ENCODE measurements at regions not wholly inside any gene's neighbourhood (a gene's known extent, or its start where the extent isn't known, plus 50 kb on each side); places are given as distances from the start of the nearest gene placed in this dataset.

DNA sequence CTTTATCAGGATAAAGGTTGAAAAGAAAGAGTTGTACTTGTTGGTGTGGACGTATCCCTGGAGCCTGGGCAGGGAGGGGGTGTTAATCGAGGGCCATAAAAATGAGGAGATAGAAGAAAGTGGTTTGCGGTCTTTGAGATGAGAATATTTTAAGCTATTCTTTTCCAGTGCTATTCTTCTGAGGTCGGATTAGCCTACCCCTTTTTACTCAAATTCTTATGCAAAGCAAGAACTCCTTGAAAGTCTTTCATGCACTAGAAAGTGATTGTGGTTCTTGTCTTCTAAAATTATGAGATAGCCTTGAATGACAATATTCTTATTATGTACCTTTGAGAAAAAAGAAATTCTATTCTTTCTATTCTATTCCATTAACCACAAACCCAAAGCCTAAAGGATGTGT lies 201.3 kb upstream of the SEMA3C start:
- Histone ChIP-seq H3K36me3 (no peaks in the 10 kb centered on the region), H3K4me3 (ENCODE audit: low read depth in 1 of 2, low read length in 1 of 2) (no peak overlapping the region), H3K9me3 (no peaks in the 10 kb centered on the region), H3K4me1 (ENCODE audit: control insufficient read depth in 1 of 2, insufficient read depth in 1 of 2, low read depth in 1 of 2, low read length in 1 of 2) (no peaks in the 10 kb centered on the region), H3K27me3 (no peaks in the 10 kb centered on the region), H3K27ac (no peak overlapping the region)
- no peak for TF ChIP-seq CTCF (IDR thresholded peaks at IDR 0.05)

GRCh38 chr7:81114633-81115032 lies 195.8 kb upstream of the SEMA3C start:
- Histone ChIP-seq H3K27ac (peak overlapping the region; percentile 2), H3K4me3 (ENCODE audit: low read depth in 1 of 2, low read length in 1 of 2) (no peak overlapping the region), H3K4me1 (ENCODE audit: control insufficient read depth in 1 of 2, insufficient read depth in 1 of 2, low read depth in 1 of 2, low read length in 1 of 2) (no peaks in the 10 kb centered on the region), H3K27me3 (no peaks in the 10 kb centered on the region), H3K9me3 (no peaks in the 10 kb centered on the region), H3K36me3 (no peaks in the 10 kb centered on the region)
- no peak for TF ChIP-seq CTCF (IDR thresholded peaks at IDR 0.05)

- Histone ChIP-seq H3K36me3 (no peaks in the 10 kb centered on the region), H3K9me3 (no peaks in the 10 kb centered on the region), H3K27me3 (no peaks in the 10 kb centered on the region), H3K4me3 (ENCODE audit: low read depth in 1 of 2, low read length in 1 of 2) (no peak overlapping the region), H3K27ac (no peak overlapping the region), H3K4me1 (ENCODE audit: control insufficient read depth in 1 of 2, insufficient read depth in 1 of 2, low read depth in 1 of 2, low read length in 1 of 2) (no peaks in the 10 kb centered on the region)
- TF ChIP-seq CTCF (IDR thresholded peaks at IDR 0.05) = no peak
Measured at GRCh38 chr7:81112731-81113130, 193.9 kb upstream of the SEMA3C start.

GRCh38 chr7:81111781-81112540 lies 193.1 kb upstream of the SEMA3C start:
- Histone ChIP-seq H3K27ac (no peak overlapping the region), H3K9me3 (no peaks in the 10 kb centered on the region), H3K27me3 (no peaks in the 10 kb centered on the region), H3K36me3 (no peaks in the 10 kb centered on the region), H3K4me1 (ENCODE audit: control insufficient read depth in 1 of 2, insufficient read depth in 1 of 2, low read depth in 1 of 2, low read length in 1 of 2) (no peaks in the 10 kb centered on the region), H3K4me3 (ENCODE audit: low read depth in 1 of 2, low read length in 1 of 2) (no peak overlapping the region)
- TF ChIP-seq CTCF (IDR thresholded peaks at IDR 0.05) = no peak

GRCh38 chr7:81111358-81111757 lies 192.5 kb upstream of the SEMA3C start:
- H3K27ac ChIP-seq = no peak overlapping the region
- no peak overlapping the region for H3K4me3 ChIP-seq (ENCODE audit: low read depth in 1 of 2, low read length in 1 of 2)
- no peaks in the 10 kb centered on the region for H3K9me3 ChIP-seq
- no peak for TF ChIP-seq CTCF (IDR thresholded peaks at IDR 0.05)
- no peaks in the 10 kb centered on the region for H3K36me3 ChIP-seq
- no peaks in the 10 kb centered on the region for H3K27me3 ChIP-seq
- no peaks in the 10 kb centered on the region for H3K4me1 ChIP-seq (ENCODE audit: control insufficient read depth in 1 of 2, insufficient read depth in 1 of 2, low read depth in 1 of 2, low read length in 1 of 2)

Measured in neutrophil (primary cell).